ENCODE measurements at regions not wholly inside any gene's neighbourhood (a gene's known extent, or its start where the extent isn't known, plus 50 kb on each side); places are given as distances from the start of the nearest gene placed in this dataset.

GRCh38 chr3:34947834-34948233 lies 691.5 kb upstream of the ARPP21 start:
- Histone ChIP-seq H3K4me1 (no peaks in the 10 kb centered on the region), H3K27me3 (replicated peaks in 1 of 7) (no peaks in the 10 kb centered on the region), H3K4me3 (no peak overlapping the region), H3K9me3 (peaks cover 0 to 11% (median 0%) of the 10 kb centered on the region in 8 donors), H3K27ac (no peak overlapping the region), H3K36me3 (no peaks in the 10 kb centered on the region)
- DNase-seq: no peak
- TF ChIP-seq POLR2A (IDR thresholded peaks at IDR 0.05) (no peak), CTCF (IDR thresholded peaks at IDR 0.05 in 8 of 11, conservative IDR thresholded peaks at IDR 0.05 in 3 of 11) (no peak), POLR2AphosphoS5 (IDR thresholded peaks at IDR 0.05) (no peak)
- intact Hi-C loops (cut with DNase I; ENCODE audit: low total_unique reads): no loop called here

GRCh38 chr3:34948517-34948916 lies 690.8 kb upstream of the ARPP21 start:
- peaks cover 0 to 12% (median 0%) of the 10 kb centered on the region in 8 donors for H3K9me3 ChIP-seq
- H3K27ac ChIP-seq: no peak overlapping the region
- H3K4me3 ChIP-seq: no peak overlapping the region
- no peaks in the 10 kb centered on the region for H3K36me3 ChIP-seq
- 69 to 97% (median 82%) methylated on average over 1 of the region's 1 CpG for WGBS, 5 donors
- H3K4me1 ChIP-seq: no peaks in the 10 kb centered on the region
- DNase-seq: no peak
- TF ChIP-seq POLR2A (IDR thresholded peaks at IDR 0.05): no peak
- TF ChIP-seq POLR2AphosphoS5 (IDR thresholded peaks at IDR 0.05): no peak
- no peak for TF ChIP-seq CTCF (IDR thresholded peaks at IDR 0.05 in 8 of 11, conservative IDR thresholded peaks at IDR 0.05 in 3 of 11)
- H3K27me3 ChIP-seq (replicated peaks in 1 of 7): no peaks in the 10 kb centered on the region
- intact Hi-C loops (cut with DNase I; ENCODE audit: low total_unique reads): no loop called here

GRCh38 chr3:34955680-34956079 lies 683.6 kb upstream of the ARPP21 start:
- Histone ChIP-seq H3K27ac (no peak overlapping the region), H3K9me3 (peaks cover 0 to 6% (median 0%) of the 10 kb centered on the region in 8 donors), H3K4me3 (no peak overlapping the region), H3K4me1 (no peaks in the 10 kb centered on the region), H3K27me3 (replicated peaks in 1 of 7) (no peaks in the 10 kb centered on the region), H3K36me3 (no peaks in the 10 kb centered on the region)
- WGBS, 5 donors: 42 to 68% (median 53%) methylated on average over 1 of the region's 1 CpG
- TF ChIP-seq POLR2AphosphoS5 (IDR thresholded peaks at IDR 0.05): no peak
- TF ChIP-seq CTCF (IDR thresholded peaks at IDR 0.05 in 8 of 11, conservative IDR thresholded peaks at IDR 0.05 in 3 of 11): no peak
- no peak for TF ChIP-seq POLR2A (IDR thresholded peaks at IDR 0.05)
- intact Hi-C loops (cut with DNase I; ENCODE audit: low total_unique reads): no loop called here
- no peak for DNase-seq

- TF ChIP-seq CTCF (IDR thresholded peaks at IDR 0.05 in 8 of 11, conservative IDR thresholded peaks at IDR 0.05 in 3 of 11): no peak
- TF ChIP-seq POLR2AphosphoS5 (IDR thresholded peaks at IDR 0.05): no peak
- TF ChIP-seq POLR2A (IDR thresholded peaks at IDR 0.05): no peak
- Histone ChIP-seq H3K36me3 (no peaks in the 10 kb centered on the region), H3K4me1 (no peaks in the 10 kb centered on the region), H3K4me3 (no peak overlapping the region), H3K9me3 (peaks cover 0 to 6% (median 0%) of the 10 kb centered on the region in 8 donors), H3K27ac (no peak overlapping the region), H3K27me3 (replicated peaks in 1 of 7) (no peaks in the 10 kb centered on the region)
- no peak for DNase-seq
- intact Hi-C loops (cut with DNase I; ENCODE audit: low total_unique reads): no loop called here
- 74 to 87% (median 81%) methylated on average over 1 of the region's 1 CpG for WGBS, 5 donors
These were observed 682.8 kb upstream of the ARPP21 start for GRCh38 chr3:34956511-34956910.

All from spleen (tissue), 11 donors.